Ishikawa (cell line): ENCODE measurements at regions not wholly inside any gene's neighbourhood (a gene's known extent, or its start where the extent isn't known, plus 50 kb on each side); places are given as distances from the start of the nearest gene placed in this dataset.

ENCODE experiments used
- CEBPB ChIP-seq: IDR thresholded peaks from 2 replicates; pipeline ENCODE4 v1.6.1; 2012
- CREB1 ChIP-seq: IDR thresholded peaks from 2 replicates; pipeline ENCODE4 v1.6.1; 2012; ENCODE audit warnings: low read depth
- EGR1 ChIP-seq: IDR thresholded peaks from 2 replicates; pipeline ENCODE4 v1.6.1; 2012
- EP300 ChIP-seq: IDR thresholded peaks from 2 replicates; pipeline ENCODE4 v1.6.1; 2012; ENCODE audit warnings: borderline replicate concordance
- FOXM1 ChIP-seq: IDR thresholded peaks from 2 replicates; pipeline ENCODE4 v1.6.1; 2012; ENCODE audit warnings: low read depth, borderline replicate concordance
- NFIC ChIP-seq: IDR thresholded peaks from 2 replicates; pipeline ENCODE4 v1.6.1; 2012
- RAD21 ChIP-seq: IDR thresholded peaks from 2 replicates; pipeline ENCODE4 v1.6.1; 2012; ENCODE audit warnings: low read depth
- TAF1 ChIP-seq: IDR thresholded peaks from 2 replicates; pipeline ENCODE4 v1.6.1; 2012; ENCODE audit warnings: low read depth, mild to moderate bottlenecking
- TCF12 ChIP-seq: IDR thresholded peaks from 2 replicates; pipeline ENCODE4 v1.6.1; 2012; ENCODE audit warnings: low read depth
- TEAD4 ChIP-seq: IDR thresholded peaks from 2 replicates; pipeline ENCODE4 v1.6.1; 2012
- YY1 ChIP-seq: IDR thresholded peaks from 2 replicates; pipeline ENCODE4 v1.6.1; 2012; ENCODE audit warnings: low read depth
- ZBTB7A ChIP-seq: IDR thresholded peaks from 2 replicates; pipeline ENCODE4 v1.6.1; 2012; ENCODE audit warnings: low read depth
- TF ChIP-seq, protein P1 (sequence below): IDR thresholded peaks from 2 replicates; pipeline ENCODE4 v1.6.1; 2012; ENCODE audit warnings: low read depth, mild to moderate bottlenecking
- TF ChIP-seq, protein P2 (sequence below): IDR thresholded peaks from 2 replicates; pipeline ENCODE4 v1.6.1; 2012
- TF ChIP-seq, protein P3 (sequence below): IDR thresholded peaks from 2 replicates; pipeline ENCODE4 v1.6.1; 2012

DNA sequence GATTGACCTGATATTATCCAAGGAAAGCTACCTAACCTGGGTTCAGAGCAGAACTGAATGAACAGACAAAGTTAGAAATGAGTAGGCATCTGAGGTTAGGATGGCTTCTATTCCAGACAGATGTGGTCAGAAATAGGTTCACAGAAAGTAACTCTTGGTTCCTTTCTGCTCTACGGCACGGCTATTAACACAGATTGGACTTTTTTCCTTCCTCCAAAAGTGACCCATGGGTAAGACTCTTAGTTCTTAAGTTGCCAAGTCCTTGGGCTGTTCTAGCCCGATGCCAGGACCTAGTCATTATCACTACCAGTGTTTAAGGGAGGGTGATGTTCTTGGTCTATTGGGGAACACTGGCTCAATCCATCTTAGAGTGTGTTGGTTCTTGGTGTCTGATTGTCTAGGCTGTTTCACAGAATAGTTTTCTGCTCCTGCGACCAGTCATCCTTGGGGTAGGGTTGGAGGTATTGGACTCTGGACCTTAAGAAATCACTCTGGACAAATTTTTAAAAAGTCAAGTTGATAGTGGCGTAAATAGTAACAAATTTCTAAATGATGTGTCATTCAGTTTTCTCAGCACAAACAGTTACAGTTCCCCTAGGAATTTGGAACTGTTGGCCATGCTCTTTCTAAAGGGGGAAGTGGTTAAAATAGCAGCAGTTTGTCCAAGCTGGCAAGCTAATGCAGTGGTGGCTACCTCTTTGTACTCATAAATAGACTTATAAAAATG lies 60.1 kb upstream of the MYCBP2 start:
- TF ChIP-seq CREB1 = no peak
- TF ChIP-seq, protein P1, sequence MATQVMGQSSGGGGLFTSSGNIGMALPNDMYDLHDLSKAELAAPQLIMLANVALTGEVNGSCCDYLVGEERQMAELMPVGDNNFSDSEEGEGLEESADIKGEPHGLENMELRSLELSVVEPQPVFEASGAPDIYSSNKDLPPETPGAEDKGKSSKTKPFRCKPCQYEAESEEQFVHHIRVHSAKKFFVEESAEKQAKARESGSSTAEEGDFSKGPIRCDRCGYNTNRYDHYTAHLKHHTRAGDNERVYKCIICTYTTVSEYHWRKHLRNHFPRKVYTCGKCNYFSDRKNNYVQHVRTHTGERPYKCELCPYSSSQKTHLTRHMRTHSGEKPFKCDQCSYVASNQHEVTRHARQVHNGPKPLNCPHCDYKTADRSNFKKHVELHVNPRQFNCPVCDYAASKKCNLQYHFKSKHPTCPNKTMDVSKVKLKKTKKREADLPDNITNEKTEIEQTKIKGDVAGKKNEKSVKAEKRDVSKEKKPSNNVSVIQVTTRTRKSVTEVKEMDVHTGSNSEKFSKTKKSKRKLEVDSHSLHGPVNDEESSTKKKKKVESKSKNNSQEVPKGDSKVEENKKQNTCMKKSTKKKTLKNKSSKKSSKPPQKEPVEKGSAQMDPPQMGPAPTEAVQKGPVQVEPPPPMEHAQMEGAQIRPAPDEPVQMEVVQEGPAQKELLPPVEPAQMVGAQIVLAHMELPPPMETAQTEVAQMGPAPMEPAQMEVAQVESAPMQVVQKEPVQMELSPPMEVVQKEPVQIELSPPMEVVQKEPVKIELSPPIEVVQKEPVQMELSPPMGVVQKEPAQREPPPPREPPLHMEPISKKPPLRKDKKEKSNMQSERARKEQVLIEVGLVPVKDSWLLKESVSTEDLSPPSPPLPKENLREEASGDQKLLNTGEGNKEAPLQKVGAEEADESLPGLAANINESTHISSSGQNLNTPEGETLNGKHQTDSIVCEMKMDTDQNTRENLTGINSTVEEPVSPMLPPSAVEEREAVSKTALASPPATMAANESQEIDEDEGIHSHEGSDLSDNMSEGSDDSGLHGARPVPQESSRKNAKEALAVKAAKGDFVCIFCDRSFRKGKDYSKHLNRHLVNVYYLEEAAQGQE = no peak
- TF ChIP-seq EGR1 = no peak
- TF ChIP-seq, protein P2, sequence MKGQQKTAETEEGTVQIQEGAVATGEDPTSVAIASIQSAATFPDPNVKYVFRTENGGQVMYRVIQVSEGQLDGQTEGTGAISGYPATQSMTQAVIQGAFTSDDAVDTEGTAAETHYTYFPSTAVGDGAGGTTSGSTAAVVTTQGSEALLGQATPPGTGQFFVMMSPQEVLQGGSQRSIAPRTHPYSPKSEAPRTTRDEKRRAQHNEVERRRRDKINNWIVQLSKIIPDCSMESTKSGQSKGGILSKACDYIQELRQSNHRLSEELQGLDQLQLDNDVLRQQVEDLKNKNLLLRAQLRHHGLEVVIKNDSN = no peak

DNA sequence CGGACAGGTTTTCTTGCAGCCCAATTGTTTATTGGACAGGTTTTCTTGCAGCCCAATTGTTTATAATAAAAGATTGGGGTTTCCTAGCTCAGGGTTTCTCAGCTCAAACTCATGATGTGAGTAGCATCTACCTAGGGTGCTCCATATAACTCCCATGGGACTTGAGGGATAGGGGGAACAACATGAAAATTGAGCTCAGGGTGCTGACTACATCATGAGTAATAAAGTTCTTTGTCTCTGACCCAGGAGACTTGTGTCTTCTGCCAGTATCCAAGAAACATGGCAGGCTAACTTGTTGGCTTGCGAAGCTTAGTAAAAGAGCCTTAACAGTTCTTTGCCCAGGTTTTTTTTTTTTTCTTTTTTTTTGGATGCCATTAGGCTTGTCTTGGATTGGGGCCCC lies 59.2 kb upstream of the MYCBP2 start:
- TF ChIP-seq CEBPB = no peak
- no peak for TF ChIP-seq EP300
- TF ChIP-seq, protein P2 = no peak

DNA sequence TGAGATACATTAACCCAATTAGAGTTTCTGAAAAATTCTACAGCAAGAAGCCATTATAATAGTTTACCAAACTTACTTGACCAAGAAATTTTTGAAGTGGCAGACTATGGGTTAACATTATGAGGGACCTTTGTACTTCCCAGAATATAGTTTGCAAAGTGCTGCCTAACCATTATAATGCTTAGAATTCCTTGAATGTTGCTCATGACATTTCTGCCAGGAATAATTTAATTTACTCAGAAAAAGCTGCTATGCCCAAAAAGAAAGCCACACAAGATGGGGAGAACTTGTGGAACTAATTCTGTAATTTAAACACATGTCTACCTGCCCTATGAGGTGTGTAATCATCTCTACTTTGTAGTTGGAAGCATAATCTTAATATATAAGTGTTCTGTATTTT lies 58.1 kb upstream of the MYCBP2 start:
- TF ChIP-seq CREB1 = no peak
- TF ChIP-seq YY1 = no peak
- no peak for TF ChIP-seq TCF12
- no peak for TF ChIP-seq TAF1
- no peak for TF ChIP-seq FOXM1
- TF ChIP-seq EP300 = no peak
- no peak for TF ChIP-seq NFIC
- TF ChIP-seq, protein P3, sequence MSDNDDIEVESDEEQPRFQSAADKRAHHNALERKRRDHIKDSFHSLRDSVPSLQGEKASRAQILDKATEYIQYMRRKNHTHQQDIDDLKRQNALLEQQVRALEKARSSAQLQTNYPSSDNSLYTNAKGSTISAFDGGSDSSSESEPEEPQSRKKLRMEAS = no peak
- TF ChIP-seq, protein P1 = no peak
- no peak for TF ChIP-seq RAD21
- TF ChIP-seq EGR1 = no peak
- TF ChIP-seq CEBPB = no peak
- TF ChIP-seq TEAD4 = no peak
- TF ChIP-seq ZBTB7A = no peak
- TF ChIP-seq, protein P2 = no peak

DNA sequence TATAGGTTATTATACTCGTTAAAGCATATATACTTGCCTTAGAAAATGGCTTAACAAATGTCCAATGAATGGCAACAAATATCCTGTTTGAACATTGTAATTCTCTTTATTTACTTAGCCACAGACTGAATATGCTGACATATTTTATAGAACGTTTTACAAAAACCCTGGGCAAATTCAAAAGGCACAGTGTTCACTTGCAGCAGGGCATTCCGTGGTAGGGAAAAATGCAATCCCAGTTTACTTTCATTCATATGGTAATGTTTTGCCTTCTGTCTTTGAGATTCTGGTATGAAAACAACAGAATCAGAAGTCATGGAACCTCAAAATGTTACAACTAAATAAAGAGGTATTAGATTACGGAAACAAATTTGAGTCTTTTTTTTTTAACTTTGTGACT lies 56.2 kb upstream of the MYCBP2 start:
- TF ChIP-seq TAF1 (no peak), EP300 (no peak), TCF12 (no peak), ZBTB7A (no peak)
- TF ChIP-seq, protein P2 = no peak

DNA sequence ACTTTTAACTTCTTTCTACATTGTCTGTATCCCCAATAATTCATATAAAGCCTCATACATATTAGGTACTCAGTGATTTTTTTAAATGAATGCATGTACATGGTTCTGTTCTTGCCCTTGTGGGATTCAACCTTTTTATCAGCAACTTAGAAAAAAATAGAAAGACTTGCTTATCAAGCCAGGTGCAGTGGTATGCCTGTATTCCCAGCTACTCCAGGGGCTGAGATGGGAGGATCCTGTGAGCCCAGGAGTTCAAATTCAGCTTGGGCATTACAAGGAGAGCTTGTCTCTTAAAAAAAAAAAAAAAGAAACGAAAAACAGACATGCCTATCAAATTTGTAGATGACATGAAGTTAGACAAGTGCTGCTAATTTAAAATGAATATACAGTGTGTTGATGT lies 54.2 kb upstream of the MYCBP2 start:
- TF ChIP-seq, protein P2 = no peak
- TF ChIP-seq CEBPB = no peak
- no peak for TF ChIP-seq TCF12
- TF ChIP-seq, protein P1 = no peak
- TF ChIP-seq TEAD4 = no peak
- no peak for TF ChIP-seq EGR1
- TF ChIP-seq, protein P3 = no peak
- TF ChIP-seq YY1 = no peak
- no peak for TF ChIP-seq RAD21
